Left lung (tissue), 4 donors: ENCODE measurements at regions not wholly inside any gene's neighbourhood (a gene's known extent, or its start where the extent isn't known, plus 50 kb on each side); places are given as distances from the start of the nearest gene placed in this dataset.

ENCODE experiments used
- ATAC-seq: fragments of 200-7000 bp; cut with Tn5 transposase; one replicate; pipeline ENCODE4 v1.9.1; 2020; ENCODE audit warnings: moderate library complexity
- DNase-seq, 4 donors: peaks; one replicate each; pipeline ENCODE4 v3.0.0-alpha.2; 2013 to 2020
- H3K27ac ChIP-seq, 2 donors: fragments of 200-600 bp; sonication (generic) in 1 of 2; one replicate each; pipeline versions ENCODE4 v1.5.0 to v1.8.0; 2020 to 2021
- H3K27me3 ChIP-seq, 2 donors: fragments of 200-600 bp; sonication (generic) in 1 of 2; one replicate each; pipeline versions ENCODE4 v1.5.0 to v1.8.0; 2020 to 2021
- H3K36me3 ChIP-seq, 2 donors: fragments of 200-600 bp; sonication (generic) in 1 of 2; one replicate each; pipeline versions ENCODE4 v1.5.0 to v1.8.0; 2020 to 2021
- H3K4me1 ChIP-seq, 2 donors: fragments of 200-600 bp; one replicate each; pipeline ENCODE4 v1.8.0; 2021
- H3K4me3 ChIP-seq, 2 donors: fragments of 200-600 bp; sonication (generic) in 1 of 2; one replicate each; pipeline versions ENCODE4 v1.5.0 to v1.8.0; 2020 to 2021; ENCODE audit warnings: mild to moderate bottlenecking in 1 of 2
- H3K9me3 ChIP-seq, 2 donors: fragments of 200-600 bp; sonication (generic) in 1 of 2; one replicate each; pipeline versions ENCODE4 v1.5.0 to v1.8.0; 2020 to 2021
- intact Hi-C, 2 donors: fragments of 100-400 bp; cut with DNase I; formaldehyde crosslinking; loops; one replicate each; pipeline versions ENCODE4 v1.11.2 to v1.14.2; 2022
- TF ChIP-seq, protein P1 (sequence below), 2 donors: fragments of 200-600 bp; sonication (generic) in 1 of 2; IDR thresholded peaks; one replicate each; pipeline versions ENCODE4 v1.5.0 to v1.8.0; 2021; ENCODE audit warnings: antibody characterized with exemption in 2 of 2
- donor health status: DM: no; HTN: yes; CAD: no.
- donor health status: DM: no; HTN: no; CAD: no.

DNA sequence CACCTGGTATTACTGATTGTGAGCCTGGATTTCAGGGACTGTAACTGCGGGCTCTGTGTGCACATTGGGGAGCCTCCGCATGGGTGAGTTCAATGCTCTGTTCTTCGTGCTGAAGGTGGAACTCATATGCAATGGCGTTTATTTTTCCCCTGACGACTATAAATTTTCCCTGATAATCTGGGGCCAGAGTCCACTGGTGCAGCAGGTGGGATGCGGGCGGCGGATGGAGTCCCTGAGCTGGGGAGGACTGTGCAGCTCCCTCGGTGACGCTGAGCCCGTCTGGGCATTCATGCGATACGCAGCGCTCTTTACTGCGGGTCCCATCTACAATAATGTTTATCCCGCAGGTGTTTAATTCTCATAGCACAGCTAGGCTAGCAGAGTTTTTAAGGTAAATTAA is 181.6 kb upstream of the ALKAL2 start:
- intact Hi-C loops = no loop called here
- H3K27me3 ChIP-seq = peaks cover 15 to 59% of the 10 kb centered on the region in 2 donors
- DNase-seq (no peak), ATAC-seq (no peak)
- H3K27ac ChIP-seq = no peak overlapping the region
- TF ChIP-seq, protein P1, sequence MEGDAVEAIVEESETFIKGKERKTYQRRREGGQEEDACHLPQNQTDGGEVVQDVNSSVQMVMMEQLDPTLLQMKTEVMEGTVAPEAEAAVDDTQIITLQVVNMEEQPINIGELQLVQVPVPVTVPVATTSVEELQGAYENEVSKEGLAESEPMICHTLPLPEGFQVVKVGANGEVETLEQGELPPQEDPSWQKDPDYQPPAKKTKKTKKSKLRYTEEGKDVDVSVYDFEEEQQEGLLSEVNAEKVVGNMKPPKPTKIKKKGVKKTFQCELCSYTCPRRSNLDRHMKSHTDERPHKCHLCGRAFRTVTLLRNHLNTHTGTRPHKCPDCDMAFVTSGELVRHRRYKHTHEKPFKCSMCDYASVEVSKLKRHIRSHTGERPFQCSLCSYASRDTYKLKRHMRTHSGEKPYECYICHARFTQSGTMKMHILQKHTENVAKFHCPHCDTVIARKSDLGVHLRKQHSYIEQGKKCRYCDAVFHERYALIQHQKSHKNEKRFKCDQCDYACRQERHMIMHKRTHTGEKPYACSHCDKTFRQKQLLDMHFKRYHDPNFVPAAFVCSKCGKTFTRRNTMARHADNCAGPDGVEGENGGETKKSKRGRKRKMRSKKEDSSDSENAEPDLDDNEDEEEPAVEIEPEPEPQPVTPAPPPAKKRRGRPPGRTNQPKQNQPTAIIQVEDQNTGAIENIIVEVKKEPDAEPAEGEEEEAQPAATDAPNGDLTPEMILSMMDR (IDR thresholded peaks at IDR 0.05) = no peak
- no peaks in the 10 kb centered on the region for H3K36me3 ChIP-seq
- no peak overlapping the region for H3K4me3 ChIP-seq
- H3K4me1 ChIP-seq = no peaks in the 10 kb centered on the region
- H3K9me3 ChIP-seq = peaks cover 0 to 17% of the 10 kb centered on the region in 2 donors

DNA sequence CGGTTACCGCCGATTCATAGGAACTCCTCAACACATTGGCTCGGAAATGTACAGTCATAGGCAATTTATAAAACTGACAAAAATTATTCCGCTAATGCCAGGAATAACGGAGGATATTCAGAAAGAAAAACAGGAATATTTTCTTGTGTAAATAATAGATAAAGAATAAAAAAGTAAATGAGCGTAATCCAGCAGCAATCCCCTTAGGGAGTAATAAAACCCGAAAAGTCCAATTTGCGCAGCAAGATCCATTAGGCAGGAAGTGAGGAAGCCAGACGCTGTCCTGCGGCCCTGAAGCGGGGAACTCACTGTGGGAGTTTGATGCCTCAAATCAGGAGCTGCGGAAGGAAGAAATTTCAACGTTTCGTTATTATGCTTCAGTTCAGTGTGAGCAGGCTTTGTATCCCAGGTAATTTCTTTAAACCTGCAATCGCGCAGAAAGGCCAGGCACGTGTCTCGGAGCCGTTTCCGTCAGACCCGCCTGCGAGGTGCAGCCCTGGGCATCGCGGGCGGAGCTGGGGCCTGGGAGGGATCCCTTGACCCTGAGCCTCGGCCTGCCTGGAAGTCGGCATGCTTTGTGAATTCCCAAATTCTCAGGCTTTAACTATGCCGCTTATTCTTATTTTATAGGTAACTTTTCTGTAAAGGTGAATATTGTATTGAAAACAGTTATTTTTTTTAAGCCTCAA is 180.9 kb upstream of the ALKAL2 start:
- DNase-seq (no peak), ATAC-seq (no peak)
- Histone ChIP-seq H3K27ac (no peak overlapping the region), H3K4me3 (no peak overlapping the region), H3K27me3 (peaks cover 15 to 61% of the 10 kb centered on the region in 2 donors), H3K36me3 (no peaks in the 10 kb centered on the region), H3K4me1 (no peaks in the 10 kb centered on the region), H3K9me3 (peaks cover 0 to 15% of the 10 kb centered on the region in 2 donors)
- TF ChIP-seq, protein P1 (IDR thresholded peaks at IDR 0.05) = no peak
- intact Hi-C loops = no loop called here

DNA sequence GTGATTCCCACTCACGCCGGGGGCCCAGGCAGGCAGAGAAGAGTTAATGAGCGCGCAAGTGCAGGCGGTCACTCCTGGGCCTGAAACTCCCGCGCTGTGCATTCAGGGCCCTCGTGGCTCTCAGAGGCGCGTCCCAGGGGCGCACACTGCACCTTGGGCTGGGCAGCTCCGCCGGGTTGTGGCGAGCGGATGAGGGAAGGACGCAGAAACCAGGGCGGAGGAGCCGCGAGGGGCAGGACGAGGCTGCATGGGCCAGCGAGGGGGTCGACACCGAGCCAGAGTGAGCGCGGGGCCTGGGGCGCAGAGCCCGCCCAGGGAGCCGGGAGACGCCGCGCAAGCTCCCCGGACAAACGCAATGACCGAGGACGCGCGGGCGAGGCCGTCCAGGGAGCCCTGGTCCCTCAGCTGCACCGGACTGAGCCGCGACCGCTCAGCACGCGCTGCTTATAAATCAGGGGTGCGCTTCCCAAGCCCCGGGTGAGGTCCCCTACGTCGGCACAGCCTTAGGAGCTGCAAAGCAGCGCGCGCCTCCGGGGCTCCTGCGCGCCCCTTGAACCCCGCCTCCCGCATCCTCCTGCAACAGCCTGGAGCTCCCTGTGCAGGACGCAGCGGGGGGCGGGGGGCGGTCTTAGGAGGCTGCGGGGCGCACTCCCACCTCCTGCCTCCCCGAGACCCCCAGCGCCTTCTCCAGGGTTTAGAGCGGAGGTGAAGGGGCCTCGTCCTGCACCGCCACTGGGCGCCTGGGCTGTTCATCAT is 180.2 kb upstream of the ALKAL2 start:
- ATAC-seq (peak; percentile 30), DNase-seq (no peak)
- Histone ChIP-seq H3K27ac (no peak overlapping the region), H3K9me3 (peaks cover 0 to 8% of the 10 kb centered on the region in 2 donors), H3K27me3 (peaks cover 15 to 61% of the 10 kb centered on the region in 2 donors), H3K36me3 (no peaks in the 10 kb centered on the region), H3K4me1 (no peaks in the 10 kb centered on the region), H3K4me3 (peak overlapping the region in 1 of 2 donors; percentile 13)
- intact Hi-C loops = no loop called here
- TF ChIP-seq, protein P1 (IDR thresholded peaks at IDR 0.05) = no peak

DNA sequence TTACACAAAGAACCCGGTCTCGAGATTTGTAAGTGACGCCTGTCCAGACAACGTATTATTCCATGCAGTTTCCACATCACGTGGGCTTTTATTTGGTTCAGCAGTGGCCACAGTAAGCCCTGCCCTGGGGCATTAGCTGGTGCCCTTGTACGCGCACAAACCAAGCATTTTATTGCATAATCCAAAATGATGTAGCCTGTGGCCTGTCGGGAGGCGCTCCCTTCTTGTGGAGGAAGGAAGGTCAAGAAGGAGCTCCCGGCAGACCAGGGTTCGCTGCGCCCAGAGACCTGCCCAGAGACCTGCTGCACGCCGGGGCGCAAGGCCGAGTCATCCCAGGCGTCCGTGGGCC is 179.6 kb upstream of the ALKAL2 start:
- Histone ChIP-seq H3K36me3 (no peaks in the 10 kb centered on the region), H3K4me3 (peak overlapping the region in 1 of 2 donors; percentile 13), H3K9me3 (peaks cover 0 to 2% of the 10 kb centered on the region in 2 donors), H3K27ac (no peak overlapping the region), H3K27me3 (peaks cover 15 to 61% of the 10 kb centered on the region in 2 donors), H3K4me1 (no peaks in the 10 kb centered on the region)
- ATAC-seq (no peak), DNase-seq (no peak)
- TF ChIP-seq, protein P1 (IDR thresholded peaks at IDR 0.05) = no peak
- intact Hi-C loops = no loop called here

DNA sequence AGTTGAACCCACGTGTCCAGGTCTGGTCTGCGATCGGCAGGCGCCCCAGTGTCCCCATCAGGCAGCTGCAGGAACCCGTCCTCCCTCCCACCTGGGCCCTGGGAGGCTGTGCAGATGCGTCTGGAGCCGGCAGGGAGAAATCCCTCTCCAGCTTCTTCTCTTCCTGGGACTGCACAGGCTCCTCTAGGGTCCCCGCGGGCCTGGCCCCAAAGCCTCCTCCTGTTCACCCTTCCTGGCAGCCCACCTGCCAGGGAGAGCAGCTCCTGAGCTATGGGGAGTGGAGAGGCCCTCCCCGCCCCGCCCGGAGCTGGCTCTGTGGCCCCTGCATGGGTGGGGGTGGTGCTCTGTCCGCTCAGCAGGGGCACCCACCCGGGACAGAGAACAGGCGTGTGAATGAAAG is 179.2 kb upstream of the ALKAL2 start:
- H3K9me3 ChIP-seq = no peaks in the 10 kb centered on the region
- H3K27ac ChIP-seq = no peak overlapping the region
- no peaks in the 10 kb centered on the region for H3K4me1 ChIP-seq
- H3K4me3 ChIP-seq = no peak overlapping the region
- intact Hi-C loops = no loop called here
- peaks cover 15 to 61% of the 10 kb centered on the region in 2 donors for H3K27me3 ChIP-seq
- no peaks in the 10 kb centered on the region for H3K36me3 ChIP-seq
- TF ChIP-seq, protein P1 (IDR thresholded peaks at IDR 0.05) = no peak
- DNase-seq (no peak), ATAC-seq (no peak)
